ENCODE measurements at regions not wholly inside any gene's neighbourhood (a gene's known extent, or its start where the extent isn't known, plus 50 kb on each side); places are given as distances from the start of the nearest gene placed in this dataset.
"Not testable (repeated sequence)": the region's sequence is repeated elsewhere in the genome, so short reads cannot be mapped to it uniquely, and the experiment has no call there.

- no peak overlapping the region for H2BK5ac ChIP-seq (ENCODE audit: low read depth, low read length, poor library complexity, severe bottlenecking)
- no peak overlapping the region for H2AK5ac ChIP-seq (ENCODE audit: low read length, severe bottlenecking)
- WGBS: 65% methylated on average over 2 of the region's 2 CpGs
- H3K4me3 ChIP-seq (ENCODE audit: insufficient read depth in 1 of 2, low read depth in 1 of 2, low read length in 2 of 2): no peak overlapping the region
- peaks cover 2% of the 10 kb centered on the region for H3K4me1 ChIP-seq (ENCODE audit: control insufficient read depth, insufficient read depth, low read depth, low read length)
- no peak overlapping the region for H2BK120ac ChIP-seq (ENCODE audit: low read depth, low read length)
- no peaks in the 10 kb centered on the region for H3K36me3 ChIP-seq (ENCODE audit: control insufficient read depth in 1 of 2, insufficient read depth in 2 of 2, low read depth in 1 of 2, low read length in 2 of 2)
- no peak overlapping the region for H3K9ac ChIP-seq (ENCODE audit: low read length)
- H2AFZ ChIP-seq (ENCODE audit: low read depth, low read length): no peak overlapping the region
- no peak overlapping the region for H3K23ac ChIP-seq (ENCODE audit: low read length in 2 of 2)
- H4K91ac ChIP-seq (ENCODE audit: low read length): no peak overlapping the region
- H3K27me3 ChIP-seq (ENCODE audit: control insufficient read depth in 1 of 2, insufficient read depth in 1 of 2, low read length in 2 of 2): no peaks in the 10 kb centered on the region
- H3K4ac ChIP-seq (ENCODE audit: low read depth in 1 of 2, low read length in 2 of 2): no peak overlapping the region
- no peaks in the 10 kb centered on the region for H3K9me3 ChIP-seq (ENCODE audit: control insufficient read depth, low read length)
- no peak for DNase-seq
- no peak overlapping the region for H2BK15ac ChIP-seq (ENCODE audit: low read depth, poor library complexity, severe bottlenecking)
- no peaks in the 10 kb centered on the region for H3K79me1 ChIP-seq (replicated peaks; ENCODE audit: low read length, poor library complexity, severe bottlenecking)
- H3K14ac ChIP-seq (ENCODE audit: low read length in 2 of 2): no peak overlapping the region
- H2BK12ac ChIP-seq (ENCODE audit: low read length in 2 of 2): no peak overlapping the region
- no peak overlapping the region for H3K4me2 ChIP-seq (ENCODE audit: low read length, poor library complexity, severe bottlenecking)
- no peak overlapping the region for H3K27ac ChIP-seq (ENCODE audit: low read length, poor library complexity, severe bottlenecking)
- H4K8ac ChIP-seq (ENCODE audit: low read length): no peak overlapping the region
- H3K18ac ChIP-seq (ENCODE audit: low read depth in 1 of 2, low read length in 2 of 2): no peak overlapping the region
Measured at GRCh38 chr9:65432051-65432450, 147.0 kb upstream of the FOXD4L5 start.

GRCh38 chr9:65430221-65430620, 145.2 kb upstream of the FOXD4L5 start:
- Histone ChIP-seq H4K8ac (ENCODE audit: low read length) (no peak overlapping the region), H2BK12ac (ENCODE audit: low read length in 2 of 2) (no peak overlapping the region), H3K27ac (ENCODE audit: low read length, poor library complexity, severe bottlenecking) (no peak overlapping the region), H3K14ac (ENCODE audit: low read length in 2 of 2) (no peak overlapping the region), H2AFZ (ENCODE audit: low read depth, low read length) (no peak overlapping the region), H3K4ac (ENCODE audit: low read depth in 1 of 2, low read length in 2 of 2) (no peak overlapping the region), H3K18ac (ENCODE audit: low read depth in 1 of 2, low read length in 2 of 2) (no peak overlapping the region), H3K79me1 (replicated peaks; ENCODE audit: low read length, poor library complexity, severe bottlenecking) (no peaks in the 10 kb centered on the region), H3K9me3 (ENCODE audit: control insufficient read depth, low read length) (no peaks in the 10 kb centered on the region), H3K36me3 (ENCODE audit: control insufficient read depth in 1 of 2, insufficient read depth in 2 of 2, low read depth in 1 of 2, low read length in 2 of 2) (no peaks in the 10 kb centered on the region), H2AK5ac (ENCODE audit: low read length, severe bottlenecking) (no peak overlapping the region), H3K23ac (ENCODE audit: low read length in 2 of 2) (no peak overlapping the region), H3K9ac (ENCODE audit: low read length) (no peak overlapping the region), H3K27me3 (ENCODE audit: control insufficient read depth in 1 of 2, insufficient read depth in 1 of 2, low read length in 2 of 2) (no peaks in the 10 kb centered on the region), H3K4me2 (ENCODE audit: low read length, poor library complexity, severe bottlenecking) (no peak overlapping the region), H4K91ac (ENCODE audit: low read length) (no peak overlapping the region), H2BK120ac (ENCODE audit: low read depth, low read length) (no peak overlapping the region), H3K4me3 (ENCODE audit: insufficient read depth in 1 of 2, low read depth in 1 of 2, low read length in 2 of 2) (no peak overlapping the region), H2BK5ac (ENCODE audit: low read depth, low read length, poor library complexity, severe bottlenecking) (no peak overlapping the region), H2BK15ac (ENCODE audit: low read depth, poor library complexity, severe bottlenecking) (no peak overlapping the region), H3K4me1 (ENCODE audit: control insufficient read depth, insufficient read depth, low read depth, low read length) (peaks cover 2% of the 10 kb centered on the region)
- WGBS: 58% methylated on average over 7 of the region's 7 CpGs
- no peak for DNase-seq

- H2BK15ac ChIP-seq (ENCODE audit: low read depth, poor library complexity, severe bottlenecking); H4K91ac ChIP-seq (ENCODE audit: low read length); H2AFZ ChIP-seq (ENCODE audit: low read depth, low read length); H3K4me3 ChIP-seq (ENCODE audit: insufficient read depth in 1 of 2, low read depth in 1 of 2, low read length in 2 of 2); H3K4me2 ChIP-seq (ENCODE audit: low read length, poor library complexity, severe bottlenecking); H4K8ac ChIP-seq (ENCODE audit: low read length); H2BK5ac ChIP-seq (ENCODE audit: low read depth, low read length, poor library complexity, severe bottlenecking); H2BK12ac ChIP-seq (ENCODE audit: low read length in 2 of 2); H3K4me1 ChIP-seq (ENCODE audit: control insufficient read depth, insufficient read depth, low read depth, low read length); H2BK120ac ChIP-seq (ENCODE audit: low read depth, low read length); H3K27me3 ChIP-seq (ENCODE audit: control insufficient read depth in 1 of 2, insufficient read depth in 1 of 2, low read length in 2 of 2); H3K9me3 ChIP-seq (ENCODE audit: control insufficient read depth, low read length); H3K27ac ChIP-seq (ENCODE audit: low read length, poor library complexity, severe bottlenecking); H3K18ac ChIP-seq (ENCODE audit: low read depth in 1 of 2, low read length in 2 of 2); H2AK5ac ChIP-seq (ENCODE audit: low read length, severe bottlenecking); H3K4ac ChIP-seq (ENCODE audit: low read depth in 1 of 2, low read length in 2 of 2); H3K9ac ChIP-seq (ENCODE audit: low read length); H3K36me3 ChIP-seq (ENCODE audit: control insufficient read depth in 1 of 2, insufficient read depth in 2 of 2, low read depth in 1 of 2, low read length in 2 of 2); H3K79me1 ChIP-seq (replicated peaks; ENCODE audit: low read length, poor library complexity, severe bottlenecking); H3K23ac ChIP-seq (ENCODE audit: low read length in 2 of 2); DNase-seq; H3K14ac ChIP-seq (ENCODE audit: low read length in 2 of 2): not testable (repeated sequence)
- WGBS: 81% methylated on average over 4 of the region's 4 CpGs
Measured at GRCh38 chr9:65427361-65427760, 142.4 kb upstream of the FOXD4L5 start.

- not testable (repeated sequence) for DNase-seq; H2BK12ac ChIP-seq (ENCODE audit: low read length in 2 of 2); H3K4me3 ChIP-seq (ENCODE audit: insufficient read depth in 1 of 2, low read depth in 1 of 2, low read length in 2 of 2); H3K14ac ChIP-seq (ENCODE audit: low read length in 2 of 2); H3K27me3 ChIP-seq (ENCODE audit: control insufficient read depth in 1 of 2, insufficient read depth in 1 of 2, low read length in 2 of 2); H3K23ac ChIP-seq (ENCODE audit: low read length in 2 of 2); H2AFZ ChIP-seq (ENCODE audit: low read depth, low read length); H3K36me3 ChIP-seq (ENCODE audit: control insufficient read depth in 1 of 2, insufficient read depth in 2 of 2, low read depth in 1 of 2, low read length in 2 of 2); H3K27ac ChIP-seq (ENCODE audit: low read length, poor library complexity, severe bottlenecking); H2BK5ac ChIP-seq (ENCODE audit: low read depth, low read length, poor library complexity, severe bottlenecking); H3K18ac ChIP-seq (ENCODE audit: low read depth in 1 of 2, low read length in 2 of 2); H3K9me3 ChIP-seq (ENCODE audit: control insufficient read depth, low read length); H2BK15ac ChIP-seq (ENCODE audit: low read depth, poor library complexity, severe bottlenecking); H3K9ac ChIP-seq (ENCODE audit: low read length); H4K91ac ChIP-seq (ENCODE audit: low read length); H3K79me1 ChIP-seq (replicated peaks; ENCODE audit: low read length, poor library complexity, severe bottlenecking); H2BK120ac ChIP-seq (ENCODE audit: low read depth, low read length); H2AK5ac ChIP-seq (ENCODE audit: low read length, severe bottlenecking); H3K4me1 ChIP-seq (ENCODE audit: control insufficient read depth, insufficient read depth, low read depth, low read length); H3K4ac ChIP-seq (ENCODE audit: low read depth in 1 of 2, low read length in 2 of 2); H4K8ac ChIP-seq (ENCODE audit: low read length); H3K4me2 ChIP-seq (ENCODE audit: low read length, poor library complexity, severe bottlenecking)
- WGBS: 100% methylated on average over 1 of the region's 10 CpGs
Measured at GRCh38 chr9:65426813-65427212, 141.8 kb upstream of the FOXD4L5 start.
